CD14-positive monocyte (primary cell): ENCODE measurements at regions not wholly inside any gene's neighbourhood (a gene's known extent, or its start where the extent isn't known, plus 50 kb on each side); places are given as distances from the start of the nearest gene placed in this dataset.
A peak's percentile ranks its signal among the peaks of the same experiment; 100 is the strongest.

Experiments used
- DNase-seq, 3 donors: peaks; one replicate each; pipeline ENCODE4 v3.0.0-alpha.2; 2011 to 2022
- H2AFZ ChIP-seq: 2 replicates; pipeline ENCODE4 v1.6.0; 2012; ENCODE audit warnings: mild to moderate bottlenecking, low read depth, low read length, inconsistent platforms; ENCODE audit not compliant: insufficient read depth, poor library complexity, severe bottlenecking
- H3K27ac ChIP-seq, 2 donors: 1 replicate in 1 of 2; 2 replicates in 1 of 2; pipeline ENCODE4 v1.5.1; 2012 to 2013; ENCODE audit warnings: low read length in 2 of 2, control low read depth in 1 of 2, inconsistent platforms in 1 of 2, low read depth in 1 of 2, mild to moderate bottlenecking in 1 of 2
- H3K27me3 ChIP-seq, 2 donors: one replicate each; pipeline versions ENCODE4 v1.6.0 to v1.6.1; 2011 to 2013; ENCODE audit warnings: low read length in 2 of 2; ENCODE audit not compliant: control insufficient read depth in 2 of 2, insufficient read depth in 2 of 2
- H3K36me3 ChIP-seq, 2 donors: replicated peaks in 1 of 2; 1 replicate in 1 of 2; 2 replicates in 1 of 2; pipeline versions ENCODE4 v1.5.1 to v1.6.1; 2012 to 2013; ENCODE audit warnings: low read length in 2 of 2, control low read depth in 1 of 2, inconsistent platforms in 1 of 2, mild to moderate bottlenecking in 1 of 2; ENCODE audit not compliant: insufficient read depth in 2 of 2, control insufficient read depth in 1 of 2
- H3K4me1 ChIP-seq, 2 donors: 1 replicate in 1 of 2; 2 replicates in 1 of 2; pipeline versions ENCODE4 v1.5.1 to v1.6.1; 2012 to 2013; ENCODE audit warnings: low read length in 2 of 2, control low read depth in 1 of 2, inconsistent platforms in 1 of 2, mild to moderate bottlenecking in 1 of 2, moderate library complexity in 1 of 2; ENCODE audit not compliant: insufficient read depth in 2 of 2, control insufficient read depth in 1 of 2
- H3K4me2 ChIP-seq: replicated peaks from 2 replicates; pipeline ENCODE3; 2012; ENCODE audit warnings: low read length, moderate library complexity, mild to moderate bottlenecking; ENCODE audit not compliant: poor library complexity, severe bottlenecking; ENCODE audit errors: extremely low read depth
- H3K4me3 ChIP-seq, 3 experiments: fragments of 200-600 bp in 1 of 3; sonication (generic) in 1 of 3; replicated peaks in 1 of 3; 1 replicate in 2 of 3; 2 replicates in 1 of 3; pipeline ENCODE4 v1.5.1; 2011 to 2013; ENCODE audit warnings: low read length in 3 of 3, mild to moderate bottlenecking in 3 of 3, control low read depth in 2 of 3, low read depth in 2 of 3, inconsistent platforms in 1 of 3, moderate library complexity in 1 of 3
- H3K79me2 ChIP-seq: 2 replicates; pipeline ENCODE4 v1.6.0; 2012; ENCODE audit warnings: mild to moderate bottlenecking, control low read depth, inconsistent platforms, low read length, moderate library complexity; ENCODE audit not compliant: insufficient read depth
- H3K9ac ChIP-seq: 2 replicates; pipeline ENCODE4 v1.6.0; 2017; ENCODE audit warnings: low read length, mild to moderate bottlenecking; ENCODE audit not compliant: insufficient read depth, poor library complexity, severe bottlenecking
- H3K9me3 ChIP-seq, 2 donors: replicated peaks in 1 of 2; 1 replicate in 1 of 2; 2 replicates in 1 of 2; pipeline versions ENCODE4 v1.5.1 to v1.6.1; 2012 to 2013; ENCODE audit warnings: low read length in 2 of 2, control low read depth in 1 of 2; ENCODE audit not compliant: control insufficient read depth in 1 of 2, insufficient read depth in 1 of 2
- H4K20me1 ChIP-seq: 2 replicates; pipeline ENCODE4 v1.6.0; 2012; ENCODE audit warnings: mild to moderate bottlenecking, low read length, control low read depth, moderate library complexity; ENCODE audit not compliant: insufficient read depth
- H3K27ac Mint-ChIP-seq, 7 donors: one replicate each; pipeline ENCODE4 v1.8.0; 2020; ENCODE audit warnings: mild to moderate bottlenecking in 7 of 7, mixed read lengths in 7 of 7, moderate library complexity in 6 of 7, inconsistent platforms in 2 of 7
- H3K27me3 Mint-ChIP-seq, 3 donors: one replicate each; pipeline ENCODE4 v1.8.0; 2021 to 2022; ENCODE audit warnings: low read depth in 3 of 3, mild to moderate bottlenecking in 3 of 3, mixed read lengths in 3 of 3, moderate library complexity in 3 of 3, inconsistent platforms in 1 of 3
- H3K36me3 Mint-ChIP-seq, 2 donors: one replicate each; pipeline ENCODE4 v1.8.0; 2020; ENCODE audit warnings: mixed read lengths in 2 of 2, inconsistent platforms in 1 of 2, mild to moderate bottlenecking in 1 of 2
- H3K4me1 Mint-ChIP-seq: one replicate; pipeline ENCODE4 v1.8.0; 2020; ENCODE audit warnings: mild to moderate bottlenecking, mixed read lengths
- H3K4me3 Mint-ChIP-seq, 2 donors: one replicate each; pipeline ENCODE4 v1.8.0; 2020; ENCODE audit warnings: mild to moderate bottlenecking in 2 of 2, mixed read lengths in 2 of 2, moderate library complexity in 1 of 2
- H3K9me3 Mint-ChIP-seq, 7 donors: one replicate each; pipeline ENCODE4 v1.8.0; 2020 to 2022; ENCODE audit warnings: mixed read lengths in 7 of 7, mild to moderate bottlenecking in 6 of 7, moderate library complexity in 6 of 7, inconsistent platforms in 2 of 7
- CTCF ChIP-seq: fragments of 200-600 bp; IDR thresholded peaks from one replicate; pipeline ENCODE4 v1.8.0; 2022; ENCODE audit warnings: antibody characterized with exemption, mild to moderate bottlenecking
- WGBS: methylation state at CpG from one replicate; pipeline ENCODE4 v1.1.5; 2013; ENCODE audit warnings: missing lambda C conversion rate; ENCODE audit not compliant: insufficient coverage; 5-methylcytosine and 5-hydroxymethylcytosine counted together
- intact Hi-C, 2 donors: fragments of 100-400 bp; cut with micrococcal nuclease; formaldehyde crosslinking; loops; one replicate each; pipeline versions ENCODE4 v1.15.0 to v1.15.1; 2023

GRCh38 chr20:4369798-4370124, 120.7 kb upstream of the ADRA1D start:
- Mint-ChIP-seq H3K9me3 (peaks cover 0 to 3% (median 0%) of the 10 kb centered on the region in 7 donors), H3K36me3 (peaks cover 0 to 2% of the 10 kb centered on the region in 2 donors), H3K27ac (peak overlapping the region; percentile 54 to 86 (median 76)), H3K4me3 (peak overlapping the region in 1 of 2 donors; percentile 72), H3K27me3 (peaks cover 0 to 2% (median 2%) of the 10 kb centered on the region in 3 donors), H3K4me1 (peaks cover 32% of the 10 kb centered on the region)
- Histone ChIP-seq H2AFZ (no peak overlapping the region), H4K20me1 (no peaks in the 10 kb centered on the region), H3K4me3 (peak overlapping the region in 1 of 3 experiments; percentile 38), H3K27ac (peak overlapping the region in 1 of 2 donors; percentile 9), H3K4me1 (peaks cover 31 to 33% of the 10 kb centered on the region in 2 donors), H3K27me3 (no peaks in the 10 kb centered on the region), H3K4me2 (peak overlapping the region; percentile 50), H3K9me3 (peaks cover 0 to 4% of the 10 kb centered on the region in 2 donors), H3K36me3 (no peaks in the 10 kb centered on the region), H3K9ac (no peak overlapping the region), H3K79me2 (no peaks in the 10 kb centered on the region)
- TF ChIP-seq CTCF: no peak
- DNase-seq: peak; percentile 68 to 80 (median 70)
- WGBS: 0% methylated on average over 1 of the region's 6 CpGs
- intact Hi-C loops: no loop called here

- no peak overlapping the region for H2AFZ ChIP-seq
- peak overlapping the region in 1 of 2 donors; percentile 9 for H3K27ac ChIP-seq
- H3K9me3 ChIP-seq: peaks cover 0 to 4% of the 10 kb centered on the region in 2 donors
- H3K4me2 ChIP-seq: peak overlapping the region; percentile 50
- H3K36me3 ChIP-seq: no peaks in the 10 kb centered on the region
- peak overlapping the region in 1 of 3 experiments; percentile 38 for H3K4me3 ChIP-seq
- H3K27me3 Mint-ChIP-seq: peaks cover 0 to 2% (median 2%) of the 10 kb centered on the region in 3 donors
- no peaks in the 10 kb centered on the region for H3K79me2 ChIP-seq
- H3K27me3 ChIP-seq: no peaks in the 10 kb centered on the region
- intact Hi-C loops: no loop called here
- DNase-seq: no peak
- H3K9ac ChIP-seq: no peak overlapping the region
- peak overlapping the region; percentile 54 to 86 (median 76) for H3K27ac Mint-ChIP-seq
- H3K4me1 Mint-ChIP-seq: peaks cover 32% of the 10 kb centered on the region
- no peaks in the 10 kb centered on the region for H4K20me1 ChIP-seq
- H3K9me3 Mint-ChIP-seq: peaks cover 0 to 3% (median 0%) of the 10 kb centered on the region in 7 donors
- H3K36me3 Mint-ChIP-seq: peaks cover 0 to 2% of the 10 kb centered on the region in 2 donors
- WGBS: 0% methylated on average over 1 of the region's 2 CpGs
- H3K4me1 ChIP-seq: peaks cover 31 to 33% of the 10 kb centered on the region in 2 donors
- TF ChIP-seq CTCF: no peak
- H3K4me3 Mint-ChIP-seq: peak overlapping the region in 1 of 2 donors; percentile 72
Observed at GRCh38 chr20:4369119-4369797, 120.2 kb upstream of the ADRA1D start.
